Suprapubic skin (tissue), 3 donors: ENCODE measurements at regions not wholly inside any gene's neighbourhood (a gene's known extent, or its start where the extent isn't known, plus 50 kb on each side); places are given as distances from the start of the nearest gene placed in this dataset.

ENCODE experiments used
- CTCF ChIP-seq, 2 donors: fragments of 200-600 bp in 1 of 2; fragments of 450-650 bp in 1 of 2; sonication (generic) in 1 of 2; IDR thresholded peaks; one replicate each; pipeline ENCODE4 v1.5.1; 2016 to 2019; ENCODE audit warnings: antibody characterized with exemption in 2 of 2, mild to moderate bottlenecking in 1 of 2, moderate library complexity in 1 of 2
- POLR2A ChIP-seq, 2 donors: fragments of 450-650 bp; IDR thresholded peaks; one replicate each; pipeline ENCODE4 v1.6.1; 2017; ENCODE audit warnings: antibody characterized with exemption in 2 of 2, mild to moderate bottlenecking in 2 of 2, moderate library complexity in 2 of 2

- TF ChIP-seq CTCF (IDR thresholded peaks at IDR 0.05), result no peak
- TF ChIP-seq POLR2A (IDR thresholded peaks at IDR 0.05), result no peak
Observed at GRCh38 chr18:56067214-56067894, 479.4 kb upstream of the TCF4 start.
